ENCODE measurements at regions not wholly inside any gene's neighbourhood (a gene's known extent, or its start where the extent isn't known, plus 50 kb on each side); places are given as distances from the start of the nearest gene placed in this dataset.

DNA sequence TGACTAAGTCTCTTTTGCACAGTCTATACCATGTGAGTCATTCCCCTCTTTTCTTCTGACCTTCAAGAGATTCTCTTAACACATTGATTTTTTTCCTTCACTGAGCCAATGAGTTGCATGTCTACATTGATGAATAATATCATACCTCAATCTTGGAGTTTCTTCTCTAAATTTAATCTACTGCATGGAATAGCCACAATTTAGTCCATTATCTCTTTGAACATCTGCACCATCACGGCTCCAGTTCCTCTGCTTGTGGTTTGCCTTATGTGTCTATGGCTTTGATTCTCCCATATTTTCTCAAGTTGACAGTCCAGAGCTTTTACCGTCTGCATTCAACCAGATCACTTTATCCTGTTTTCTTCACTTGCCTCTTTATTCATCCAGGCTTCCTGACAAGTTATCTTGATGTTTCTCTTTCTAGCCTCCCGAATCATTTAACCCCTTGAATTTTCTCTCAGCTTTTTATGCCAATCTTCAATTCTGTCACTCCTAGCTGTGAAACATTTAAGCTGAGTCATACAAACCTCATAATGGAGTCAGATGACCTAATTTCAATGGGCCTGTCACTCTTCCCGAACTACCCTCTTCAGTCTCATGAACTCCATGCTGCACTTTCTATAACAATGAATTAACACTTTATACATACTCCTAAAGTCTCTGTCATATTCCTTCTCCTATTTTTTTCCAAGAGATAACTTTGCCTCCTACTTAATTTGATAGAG, 222.3 kb downstream of the CPE start:
- H3K4me1 Mint-ChIP-seq (ENCODE audit: low read depth, unreplicated experiment) = no peaks in the 10 kb centered on the region
- no peaks in the 10 kb centered on the region for H3K9me3 Mint-ChIP-seq (ENCODE audit: unreplicated experiment)
- no peak for DNase-seq
- no peak overlapping the region for H3K4me3 Mint-ChIP-seq (ENCODE audit: unreplicated experiment)
- no peak for TF ChIP-seq CTCF (IDR thresholded peaks at IDR 0.05; ENCODE audit: partially characterized antibody, unreplicated experiment)
- no peak overlapping the region for H3K27ac Mint-ChIP-seq (ENCODE audit: unreplicated experiment)
- no peaks in the 10 kb centered on the region for H3K27me3 Mint-ChIP-seq (ENCODE audit: unreplicated experiment)
- H3K36me3 Mint-ChIP-seq (ENCODE audit: unreplicated experiment) = no peaks in the 10 kb centered on the region

DNA sequence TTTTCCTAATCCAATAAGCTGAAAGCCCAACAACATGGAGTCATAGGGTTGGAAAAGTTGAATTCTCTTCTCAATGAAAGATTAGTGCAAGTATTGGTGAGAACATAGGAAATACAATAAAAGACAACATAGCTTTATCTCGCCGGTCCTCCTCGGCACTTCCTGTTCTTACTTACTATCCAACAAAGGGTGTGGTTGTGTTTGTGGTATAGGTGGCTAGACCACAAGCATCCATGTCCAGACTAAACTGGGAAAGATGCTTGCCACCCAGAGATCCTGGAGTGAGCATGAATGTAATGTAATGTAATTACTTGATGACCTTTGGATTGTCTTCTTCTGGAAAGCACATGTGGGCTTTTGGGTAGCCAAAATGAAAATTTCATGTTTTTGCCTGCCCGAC, 223.8 kb downstream of the CPE start:
- Mint-ChIP-seq H3K9me3 (ENCODE audit: unreplicated experiment) (no peaks in the 10 kb centered on the region), H3K27ac (ENCODE audit: unreplicated experiment) (no peak overlapping the region), H3K27me3 (ENCODE audit: unreplicated experiment) (no peaks in the 10 kb centered on the region), H3K4me1 (ENCODE audit: low read depth, unreplicated experiment) (no peaks in the 10 kb centered on the region), H3K36me3 (ENCODE audit: unreplicated experiment) (no peaks in the 10 kb centered on the region), H3K4me3 (ENCODE audit: unreplicated experiment) (no peak overlapping the region)
- no peak for TF ChIP-seq CTCF (IDR thresholded peaks at IDR 0.05; ENCODE audit: partially characterized antibody, unreplicated experiment)
- no peak for DNase-seq

- no peaks in the 10 kb centered on the region for H3K9me3 Mint-ChIP-seq (ENCODE audit: unreplicated experiment)
- H3K27ac Mint-ChIP-seq (ENCODE audit: unreplicated experiment) = no peak overlapping the region
- no peaks in the 10 kb centered on the region for H3K4me1 Mint-ChIP-seq (ENCODE audit: low read depth, unreplicated experiment)
- TF ChIP-seq CTCF (IDR thresholded peaks at IDR 0.05; ENCODE audit: partially characterized antibody, unreplicated experiment) = no peak
- no peak overlapping the region for H3K4me3 Mint-ChIP-seq (ENCODE audit: unreplicated experiment)
- DNase-seq = no peak
- no peaks in the 10 kb centered on the region for H3K27me3 Mint-ChIP-seq (ENCODE audit: unreplicated experiment)
- H3K36me3 Mint-ChIP-seq (ENCODE audit: unreplicated experiment) = no peaks in the 10 kb centered on the region
These were observed 225.4 kb downstream of the CPE start for GRCh38 chr4:165604181-165604580.

DNA sequence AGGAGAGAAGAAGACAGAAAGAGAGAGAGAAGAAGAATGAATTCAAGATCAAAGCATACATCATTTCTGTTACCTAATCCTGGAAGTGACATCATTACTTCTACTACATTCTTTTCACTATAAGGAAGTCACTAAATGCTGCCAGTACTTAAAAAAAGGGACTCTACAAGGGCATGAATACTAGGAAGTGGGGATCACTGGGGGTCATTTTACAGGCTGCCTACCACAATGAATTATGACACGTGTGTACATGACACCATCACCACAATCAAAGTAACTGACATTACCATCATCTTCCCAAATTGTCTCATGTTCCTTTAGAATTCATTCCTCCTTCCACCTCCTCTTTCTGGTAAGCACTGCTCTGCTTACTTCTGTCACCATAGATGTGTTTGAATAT, 227.0 kb downstream of the CPE start:
- Mint-ChIP-seq H3K27ac (ENCODE audit: unreplicated experiment) (no peak overlapping the region), H3K4me1 (ENCODE audit: low read depth, unreplicated experiment) (no peaks in the 10 kb centered on the region), H3K36me3 (ENCODE audit: unreplicated experiment) (no peaks in the 10 kb centered on the region), H3K27me3 (ENCODE audit: unreplicated experiment) (no peaks in the 10 kb centered on the region), H3K4me3 (ENCODE audit: unreplicated experiment) (no peak overlapping the region), H3K9me3 (ENCODE audit: unreplicated experiment) (no peaks in the 10 kb centered on the region)
- no peak for TF ChIP-seq CTCF (IDR thresholded peaks at IDR 0.05; ENCODE audit: partially characterized antibody, unreplicated experiment)
- no peak for DNase-seq

DNA sequence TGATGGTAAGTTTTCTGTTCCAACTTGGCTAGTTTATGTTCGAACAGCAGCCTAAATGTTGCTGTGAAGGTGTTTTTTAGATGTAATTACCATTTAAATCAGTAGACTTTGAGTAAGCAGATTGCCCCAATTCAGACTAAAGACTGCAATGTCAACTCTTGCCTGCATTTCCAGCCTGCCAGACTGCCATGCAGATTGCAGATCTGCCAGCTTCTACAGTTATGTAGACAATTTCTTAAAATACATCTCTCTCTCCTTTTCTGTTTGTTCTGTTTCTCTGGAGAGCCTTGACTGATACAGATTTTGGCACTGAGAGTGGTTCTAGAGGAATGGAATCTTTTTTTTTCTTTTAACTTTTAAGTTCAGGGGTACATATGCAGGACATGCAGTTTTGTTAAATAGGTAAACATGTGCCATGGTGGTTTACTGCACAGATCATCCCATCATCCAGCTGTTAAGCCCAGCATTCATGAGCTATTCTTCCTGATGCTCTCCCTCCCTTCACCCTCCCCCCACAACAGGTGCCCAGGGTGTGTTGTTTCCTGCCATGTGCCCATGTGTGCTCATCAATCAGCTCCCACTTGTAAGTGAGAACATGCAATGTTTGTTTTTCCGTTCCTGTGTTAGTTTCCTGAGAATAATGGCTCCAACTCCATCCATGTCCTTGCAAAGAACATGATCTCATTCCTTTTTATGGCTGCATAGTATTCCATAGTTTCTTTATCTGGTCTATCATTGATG, 227.8 kb downstream of the CPE start:
- DNase-seq = no peak
- no peak overlapping the region for H3K27ac Mint-ChIP-seq (ENCODE audit: unreplicated experiment)
- no peaks in the 10 kb centered on the region for H3K4me1 Mint-ChIP-seq (ENCODE audit: low read depth, unreplicated experiment)
- no peaks in the 10 kb centered on the region for H3K27me3 Mint-ChIP-seq (ENCODE audit: unreplicated experiment)
- no peaks in the 10 kb centered on the region for H3K36me3 Mint-ChIP-seq (ENCODE audit: unreplicated experiment)
- H3K9me3 Mint-ChIP-seq (ENCODE audit: unreplicated experiment) = no peaks in the 10 kb centered on the region
- no peak for TF ChIP-seq CTCF (IDR thresholded peaks at IDR 0.05; ENCODE audit: partially characterized antibody, unreplicated experiment)
- no peak overlapping the region for H3K4me3 Mint-ChIP-seq (ENCODE audit: unreplicated experiment)
